Small intestine (tissue), 7 donors: ENCODE measurements at regions not wholly inside any gene's neighbourhood (a gene's known extent, or its start where the extent isn't known, plus 50 kb on each side); places are given as distances from the start of the nearest gene placed in this dataset.

ENCODE experiments used
- DNase-seq, 2 donors: peaks; one replicate each; pipeline versions ENCODE4 v3.0.0 to v3.0.0-alpha.2; 2013
- FAIRE-seq: peaks from 2 replicates; lab custom pipeline; 2012; peaks lifted over from hg19 to GRCh38; lab: Jason Lieb, UNC
- H3K27ac ChIP-seq, 3 donors: one replicate each; pipeline ENCODE4 v1.5.1; 2013; ENCODE audit warnings: low read length in 2 of 3, mild to moderate bottlenecking in 2 of 3, control low read depth in 1 of 3, inconsistent platforms in 1 of 3, low read depth in 1 of 3, moderate library complexity in 1 of 3
- H3K27me3 ChIP-seq, 3 donors: one replicate each; pipeline ENCODE4 v1.6.1; 2013; ENCODE audit warnings: low read length in 3 of 3, inconsistent platforms in 1 of 3; ENCODE audit not compliant: control insufficient read depth in 3 of 3, insufficient read depth in 3 of 3
- H3K36me3 ChIP-seq, 3 donors: one replicate each; pipeline ENCODE4 v1.6.1; 2013; ENCODE audit warnings: low read length in 3 of 3, inconsistent platforms in 1 of 3, low read depth in 1 of 3, mild to moderate bottlenecking in 1 of 3, moderate library complexity in 1 of 3; ENCODE audit not compliant: control insufficient read depth in 3 of 3, insufficient read depth in 2 of 3
- H3K4me1 ChIP-seq, 3 donors: one replicate each; pipeline ENCODE4 v1.6.1; 2013; ENCODE audit warnings: low read length in 2 of 3, inconsistent platforms in 1 of 3, low read depth in 1 of 3, mild to moderate bottlenecking in 1 of 3, moderate library complexity in 1 of 3; ENCODE audit not compliant: control insufficient read depth in 3 of 3, insufficient read depth in 2 of 3
- H3K4me3 ChIP-seq, 3 donors: one replicate each; pipeline ENCODE4 v1.5.1; 2013; ENCODE audit warnings: low read length in 3 of 3, control low read depth in 1 of 3, inconsistent platforms in 1 of 3, low read depth in 1 of 3, mild to moderate bottlenecking in 1 of 3, moderate library complexity in 1 of 3
- H3K9me3 ChIP-seq, 2 donors: one replicate each; pipeline ENCODE4 v1.6.1; 2013; ENCODE audit warnings: low read depth in 1 of 2, low read length in 1 of 2; ENCODE audit not compliant: control insufficient read depth in 2 of 2, insufficient read depth in 1 of 2
- WGBS, 3 donors: extraction: QIAGEN DNeasy Blood & Tissue Kit; methylation state at CpG; one replicate each; pipeline ENCODE4 v1.1.7; 2013; 5-methylcytosine and 5-hydroxymethylcytosine counted together
- donor health status: healthy with polysubstance abuse.
- donor health status: control.
- donor health status: control.
- donor health status: Bipolar disorder and iron deficiency.
- donor health status: healthy.

- DNase-seq (no peak), FAIRE-seq (no peak)
- H3K27ac ChIP-seq: no peak overlapping the region
- WGBS, 3 donors: 82 to 93% (median 83%) methylated on average over 1 of the region's 1 CpG
- no peaks in the 10 kb centered on the region for H3K27me3 ChIP-seq
- H3K36me3 ChIP-seq: no peaks in the 10 kb centered on the region
- H3K9me3 ChIP-seq: no peaks in the 10 kb centered on the region
- H3K4me1 ChIP-seq: no peaks in the 10 kb centered on the region
- no peak overlapping the region for H3K4me3 ChIP-seq
Observed at GRCh38 chr4:181770971-181771370, 472.2 kb upstream of the TENM3 start.

- Histone ChIP-seq H3K9me3 (no peaks in the 10 kb centered on the region), H3K4me1 (no peaks in the 10 kb centered on the region), H3K27ac (no peak overlapping the region), H3K4me3 (no peak overlapping the region), H3K36me3 (no peaks in the 10 kb centered on the region), H3K27me3 (no peaks in the 10 kb centered on the region)
- DNase-seq: no peak
- 75 to 81% (median 77%) methylated on average over 4 of the region's 4 CpGs for WGBS, 3 donors
- no peak for FAIRE-seq
Observed at GRCh38 chr4:181775298-181775697, 467.9 kb upstream of the TENM3 start.

GRCh38 chr4:181776264-181777054 is 466.7 kb upstream of the TENM3 start:
- Histone ChIP-seq H3K27me3 (no peaks in the 10 kb centered on the region), H3K9me3 (no peaks in the 10 kb centered on the region), H3K4me3 (no peak overlapping the region), H3K27ac (no peak overlapping the region), H3K36me3 (no peaks in the 10 kb centered on the region), H3K4me1 (no peaks in the 10 kb centered on the region)
- DNase-seq (no peak), FAIRE-seq (no peak)
- WGBS, 3 donors: 80 to 85% (median 84%) methylated on average over 5 of the region's 5 CpGs

- 79 to 83% (median 80%) methylated on average over 2 of the region's 2 CpGs for WGBS, 3 donors
- FAIRE-seq: no peak
- DNase-seq: no peak
Observed at GRCh38 chr4:181777518-181777917, 465.7 kb upstream of the TENM3 start.

GRCh38 chr4:181784881-181785280 is 458.3 kb upstream of the TENM3 start:
- H3K27me3 ChIP-seq: no peaks in the 10 kb centered on the region
- FAIRE-seq: no peak
- WGBS, 3 donors: 77 to 86% (median 81%) methylated on average over 2 of the region's 2 CpGs

More at GRCh38 chr4:181777518-181777917, 465.7 kb upstream of the TENM3 start:
- Histone ChIP-seq H3K4me3 (no peak overlapping the region), H3K36me3 (no peaks in the 10 kb centered on the region), H3K27ac (no peak overlapping the region), H3K9me3 (no peaks in the 10 kb centered on the region), H3K4me1 (no peaks in the 10 kb centered on the region), H3K27me3 (no peaks in the 10 kb centered on the region)

GRCh38 chr4:181792641-181793040 is 450.6 kb upstream of the TENM3 start:
- peaks cover 0 to 4% of the 10 kb centered on the region in 2 donors for H3K9me3 ChIP-seq
- DNase-seq (no peak), FAIRE-seq (no peak)
- no peak overlapping the region for H3K4me3 ChIP-seq
- no peaks in the 10 kb centered on the region for H3K36me3 ChIP-seq
- 6 to 26% (median 8%) methylated on average over 1 of the region's 1 CpG for WGBS, 3 donors
- no peak overlapping the region for H3K27ac ChIP-seq
- H3K27me3 ChIP-seq: no peaks in the 10 kb centered on the region
- H3K4me1 ChIP-seq: no peaks in the 10 kb centered on the region

More at GRCh38 chr4:181784881-181785280, 458.3 kb upstream of the TENM3 start:
- DNase-seq: no peak
- peaks cover 0 to 3% of the 10 kb centered on the region in 2 donors for H3K9me3 ChIP-seq
- no peak overlapping the region for H3K27ac ChIP-seq
- H3K36me3 ChIP-seq: no peaks in the 10 kb centered on the region
- no peak overlapping the region for H3K4me3 ChIP-seq
- no peaks in the 10 kb centered on the region for H3K4me1 ChIP-seq

GRCh38 chr4:181793096-181793495 is 450.1 kb upstream of the TENM3 start:
- H3K4me3 ChIP-seq: no peak overlapping the region
- DNase-seq (no peak), FAIRE-seq (no peak)
- peaks cover 0 to 4% of the 10 kb centered on the region in 2 donors for H3K9me3 ChIP-seq
- H3K27me3 ChIP-seq: no peaks in the 10 kb centered on the region
- WGBS, 3 donors: 45 to 76% (median 64%) methylated on average over 6 of the region's 6 CpGs
- no peaks in the 10 kb centered on the region for H3K36me3 ChIP-seq
- H3K4me1 ChIP-seq: no peaks in the 10 kb centered on the region
- H3K27ac ChIP-seq: no peak overlapping the region

- WGBS, 3 donors: 79 to 86% (median 83%) methylated on average over 8 of the region's 8 CpGs
- no peak for FAIRE-seq
- Histone ChIP-seq H3K36me3 (no peaks in the 10 kb centered on the region), H3K9me3 (peaks cover 0 to 4% of the 10 kb centered on the region in 2 donors), H3K4me3 (no peak overlapping the region), H3K4me1 (no peaks in the 10 kb centered on the region), H3K27ac (no peak overlapping the region), H3K27me3 (no peaks in the 10 kb centered on the region)
- DNase-seq: no peak
Observed at GRCh38 chr4:181796502-181796901, 446.7 kb upstream of the TENM3 start.
